HCT116 (cell line): ENCODE measurements at regions not wholly inside any gene's neighbourhood (a gene's known extent, or its start where the extent isn't known, plus 50 kb on each side); places are given as distances from the start of the nearest gene placed in this dataset.

Source experiments
- CEBPB ChIP-seq: IDR thresholded peaks from 2 replicates; pipeline ENCODE4 v1.6.1; 2012; ENCODE audit warnings: low read depth
- EGR1 ChIP-seq: IDR thresholded peaks from 2 replicates; pipeline ENCODE4 v1.6.1; 2012; ENCODE audit warnings: low read depth
- EZH2 ChIP-seq: fragments of 200-600 bp; sonication (generic); IDR thresholded peaks from 2 replicates; pipeline ENCODE4 v1.6.1; 2017; ENCODE audit warnings: antibody characterized with exemption, mixed run types
- EZH2phosphoT487 ChIP-seq: fragments of 200-600 bp; IDR thresholded peaks from 2 replicates; pipeline ENCODE4 v1.6.1; 2018; ENCODE audit warnings: antibody characterized with exemption, borderline replicate concordance
- FOSL1 ChIP-seq: IDR thresholded peaks from 2 replicates; pipeline ENCODE4 v1.6.1; 2012; ENCODE audit warnings: low read depth
- POLR2A ChIP-seq: IDR thresholded peaks from 2 replicates; pipeline ENCODE4 v1.7.0; 2011; ENCODE audit warnings: borderline replicate concordance; ENCODE audit not compliant: insufficient read depth, insufficient read length; ENCODE audit errors: extremely low read depth
- POLR2AphosphoS5 ChIP-seq: IDR thresholded peaks from 2 replicates; pipeline ENCODE4 v1.6.1; 2011; ENCODE audit warnings: mild to moderate bottlenecking, low read depth, low read length, moderate library complexity
- RAD21 ChIP-seq: IDR thresholded peaks from 2 replicates; pipeline ENCODE4 v1.6.1; 2012; ENCODE audit warnings: low read depth, mild to moderate bottlenecking
- SIN3A ChIP-seq: IDR thresholded peaks from 2 replicates; pipeline ENCODE4 v1.6.1; 2012; ENCODE audit warnings: low read depth
- SRF ChIP-seq: IDR thresholded peaks from 2 replicates; pipeline ENCODE4 v1.6.1; 2012; ENCODE audit warnings: low read depth
- TF ChIP-seq, protein P1 (sequence below), 3 experiments: fragments of 200-600 bp in 1 of 3; sonication (generic) in 1 of 3; IDR thresholded peaks in 2 of 3; conservative IDR thresholded peaks in 1 of 3; 2 replicates each; pipeline ENCODE4 v1.5.1; 2012 to 2017; ENCODE audit warnings: low read depth in 2 of 3, low read length in 2 of 3, antibody characterized with exemption in 1 of 3, borderline replicate concordance in 1 of 3, control low read depth in 1 of 3, mild to moderate bottlenecking in 1 of 3, mixed read lengths in 1 of 3, mixed run types in 1 of 3, moderate library complexity in 1 of 3; ENCODE audit not compliant: insufficient read depth in 1 of 3
- TF ChIP-seq, protein P2 (sequence below): IDR thresholded peaks from 2 replicates; pipeline ENCODE4 v1.6.1; 2012
- TF ChIP-seq, protein P3 (sequence below): IDR thresholded peaks from 2 replicates; pipeline ENCODE4 v1.6.1; 2011; ENCODE audit warnings: mild to moderate bottlenecking, low read length, moderate library complexity; ENCODE audit not compliant: insufficient replicate concordance; ENCODE audit errors: extremely low read depth

DNA sequence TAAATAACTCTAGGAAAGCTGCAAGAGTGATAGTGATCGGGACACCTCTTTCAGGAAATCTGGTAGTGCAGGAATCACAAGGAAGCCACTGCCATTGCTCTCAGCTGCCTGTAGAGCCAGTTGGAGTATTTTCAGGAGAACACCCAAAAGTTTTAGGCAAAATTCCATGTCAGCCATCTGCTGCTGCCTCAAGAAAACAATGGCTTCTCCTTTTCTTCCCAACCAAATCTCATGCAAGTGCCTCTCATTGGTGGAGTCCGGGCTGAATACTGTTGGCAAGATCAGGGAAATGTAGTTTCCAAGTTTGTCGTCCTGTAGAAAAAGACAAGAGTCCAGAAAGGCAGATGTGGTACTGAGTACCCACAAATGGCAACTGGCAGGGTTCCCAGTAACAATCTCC lies 54.9 kb upstream of the TANC2 start:
- TF ChIP-seq, protein P1, sequence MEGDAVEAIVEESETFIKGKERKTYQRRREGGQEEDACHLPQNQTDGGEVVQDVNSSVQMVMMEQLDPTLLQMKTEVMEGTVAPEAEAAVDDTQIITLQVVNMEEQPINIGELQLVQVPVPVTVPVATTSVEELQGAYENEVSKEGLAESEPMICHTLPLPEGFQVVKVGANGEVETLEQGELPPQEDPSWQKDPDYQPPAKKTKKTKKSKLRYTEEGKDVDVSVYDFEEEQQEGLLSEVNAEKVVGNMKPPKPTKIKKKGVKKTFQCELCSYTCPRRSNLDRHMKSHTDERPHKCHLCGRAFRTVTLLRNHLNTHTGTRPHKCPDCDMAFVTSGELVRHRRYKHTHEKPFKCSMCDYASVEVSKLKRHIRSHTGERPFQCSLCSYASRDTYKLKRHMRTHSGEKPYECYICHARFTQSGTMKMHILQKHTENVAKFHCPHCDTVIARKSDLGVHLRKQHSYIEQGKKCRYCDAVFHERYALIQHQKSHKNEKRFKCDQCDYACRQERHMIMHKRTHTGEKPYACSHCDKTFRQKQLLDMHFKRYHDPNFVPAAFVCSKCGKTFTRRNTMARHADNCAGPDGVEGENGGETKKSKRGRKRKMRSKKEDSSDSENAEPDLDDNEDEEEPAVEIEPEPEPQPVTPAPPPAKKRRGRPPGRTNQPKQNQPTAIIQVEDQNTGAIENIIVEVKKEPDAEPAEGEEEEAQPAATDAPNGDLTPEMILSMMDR (IDR thresholded peaks at IDR 0.05 in 2 of 3, conservative IDR thresholded peaks at IDR 0.05 in 1 of 3; ENCODE audit: borderline replicate concordance in 1 of 3, insufficient read depth in 1 of 3, low read depth in 2 of 3, low read length in 2 of 3), result no peak
- no peak for TF ChIP-seq SRF
- no peak for TF ChIP-seq EGR1
- TF ChIP-seq EZH2phosphoT487, result no peak
- no peak for TF ChIP-seq CEBPB
- no peak for TF ChIP-seq SIN3A
- TF ChIP-seq POLR2A, result no peak
- TF ChIP-seq RAD21, result no peak
- TF ChIP-seq, protein P2, sequence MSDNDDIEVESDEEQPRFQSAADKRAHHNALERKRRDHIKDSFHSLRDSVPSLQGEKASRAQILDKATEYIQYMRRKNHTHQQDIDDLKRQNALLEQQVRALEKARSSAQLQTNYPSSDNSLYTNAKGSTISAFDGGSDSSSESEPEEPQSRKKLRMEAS, result no peak
- no peak for TF ChIP-seq EZH2
- TF ChIP-seq, protein P3, sequence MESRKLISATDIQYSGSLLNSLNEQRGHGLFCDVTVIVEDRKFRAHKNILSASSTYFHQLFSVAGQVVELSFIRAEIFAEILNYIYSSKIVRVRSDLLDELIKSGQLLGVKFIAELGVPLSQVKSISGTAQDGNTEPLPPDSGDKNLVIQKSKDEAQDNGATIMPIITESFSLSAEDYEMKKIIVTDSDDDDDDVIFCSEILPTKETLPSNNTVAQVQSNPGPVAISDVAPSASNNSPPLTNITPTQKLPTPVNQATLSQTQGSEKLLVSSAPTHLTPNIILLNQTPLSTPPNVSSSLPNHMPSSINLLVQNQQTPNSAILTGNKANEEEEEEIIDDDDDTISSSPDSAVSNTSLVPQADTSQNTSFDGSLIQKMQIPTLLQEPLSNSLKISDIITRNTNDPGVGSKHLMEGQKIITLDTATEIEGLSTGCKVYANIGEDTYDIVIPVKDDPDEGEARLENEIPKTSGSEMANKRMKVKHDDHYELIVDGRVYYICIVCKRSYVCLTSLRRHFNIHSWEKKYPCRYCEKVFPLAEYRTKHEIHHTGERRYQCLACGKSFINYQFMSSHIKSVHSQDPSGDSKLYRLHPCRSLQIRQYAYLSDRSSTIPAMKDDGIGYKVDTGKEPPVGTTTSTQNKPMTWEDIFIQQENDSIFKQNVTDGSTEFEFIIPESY, result no peak
- no peak for TF ChIP-seq POLR2AphosphoS5
- no peak for TF ChIP-seq FOSL1
